Neuronal stem cell (in vitro differentiated cells): ENCODE measurements at regions not wholly inside any gene's neighbourhood (a gene's known extent, or its start where the extent isn't known, plus 50 kb on each side); places are given as distances from the start of the nearest gene placed in this dataset.

Experiments
- DNase-seq: peaks from one replicate; pipeline ENCODE4 v3.0.0-alpha.2; 2013; ENCODE audit warnings: low spot score
- H2AFZ ChIP-seq: one replicate; pipeline ENCODE4 v1.6.1; 2013; ENCODE audit warnings: mild to moderate bottlenecking, low read length, inconsistent platforms
- H2AK5ac ChIP-seq: 2 replicates; pipeline ENCODE4 v1.6.1; 2013; ENCODE audit warnings: low read depth, mild to moderate bottlenecking, inconsistent platforms, low read length, moderate library complexity, mixed read lengths
- H2BK120ac ChIP-seq: 2 replicates; pipeline ENCODE4 v1.6.1; 2013; ENCODE audit warnings: low read depth, mild to moderate bottlenecking, inconsistent platforms, low read length, moderate library complexity, mixed read lengths
- H2BK12ac ChIP-seq: one replicate; pipeline ENCODE4 v1.6.1; 2013; ENCODE audit warnings: low read length, inconsistent platforms
- H2BK15ac ChIP-seq: 2 replicates; pipeline ENCODE4 v1.6.1; 2013; ENCODE audit warnings: mild to moderate bottlenecking, low read length, inconsistent platforms, mixed read lengths
- H2BK5ac ChIP-seq: one replicate; pipeline ENCODE4 v1.6.1; 2013; ENCODE audit warnings: inconsistent platforms, mild to moderate bottlenecking, low read length, moderate library complexity
- H3K14ac ChIP-seq: one replicate; pipeline ENCODE4 v1.6.1; 2013; ENCODE audit warnings: low read length, inconsistent platforms
- H3K18ac ChIP-seq: 2 replicates; pipeline ENCODE4 v1.6.1; 2013; ENCODE audit warnings: low read length, inconsistent platforms
- H3K23ac ChIP-seq: 2 replicates; pipeline ENCODE4 v1.6.1; 2013; ENCODE audit warnings: low read depth, mild to moderate bottlenecking, mixed read lengths, low read length, inconsistent platforms; ENCODE audit not compliant: poor library complexity
- H3K27ac ChIP-seq: replicated peaks from 3 replicates; pipeline ENCODE4 v1.5.1; 2013; ENCODE audit warnings: low read length, inconsistent platforms
- H3K27me3 ChIP-seq, 3 experiments: 2 replicates each; pipeline ENCODE4 v1.6.1; 2013; ENCODE audit warnings: low read length in 3 of 3, mild to moderate bottlenecking in 2 of 3, inconsistent platforms in 1 of 3, low read depth in 1 of 3, mixed read lengths in 1 of 3, moderate library complexity in 1 of 3; ENCODE audit not compliant: control insufficient read depth in 3 of 3, insufficient read depth in 3 of 3
- H3K36me3 ChIP-seq, 2 donors: replicated peaks in 1 of 2; 2 replicates each; pipeline ENCODE4 v1.6.1; 2013; ENCODE audit warnings: low read length in 2 of 2; ENCODE audit not compliant: control insufficient read depth in 2 of 2, insufficient read depth in 2 of 2
- H3K4ac ChIP-seq: 2 replicates; pipeline ENCODE4 v1.6.1; 2013; ENCODE audit warnings: inconsistent platforms, mild to moderate bottlenecking, low read length, moderate library complexity
- H3K4me1 ChIP-seq, 2 donors: 1 replicate in 1 of 2; 2 replicates in 1 of 2; pipeline ENCODE4 v1.6.1; 2013; ENCODE audit warnings: low read length in 2 of 2, low read depth in 1 of 2; ENCODE audit not compliant: control insufficient read depth in 2 of 2, insufficient read depth in 1 of 2
- H3K4me2 ChIP-seq: one replicate; pipeline ENCODE4 v1.6.1; 2013; ENCODE audit warnings: mild to moderate bottlenecking, low read length, inconsistent platforms; ENCODE audit not compliant: insufficient read depth, poor library complexity, severe bottlenecking
- H3K4me3 ChIP-seq, 2 donors: 2 replicates each; pipeline ENCODE4 v1.5.1; 2013; ENCODE audit warnings: low read length in 2 of 2, mild to moderate bottlenecking in 2 of 2, inconsistent platforms in 1 of 2, moderate library complexity in 1 of 2
- H3K79me1 ChIP-seq: one replicate; pipeline ENCODE4 v1.6.1; 2013; ENCODE audit warnings: low read depth, mild to moderate bottlenecking, inconsistent platforms, low read length, moderate library complexity
- H3K9ac ChIP-seq: one replicate; pipeline ENCODE4 v1.6.1; 2013; ENCODE audit warnings: mild to moderate bottlenecking, low read depth, low read length, inconsistent platforms; ENCODE audit not compliant: poor library complexity
- H3K9me3 ChIP-seq, 2 donors: replicated peaks in 1 of 2; 2 replicates each; pipeline versions ENCODE3 to v1.6.1; 2013; ENCODE audit warnings: low read length in 2 of 2, mild to moderate bottlenecking in 2 of 2, inconsistent platforms in 1 of 2, low read depth in 1 of 2, mixed read lengths in 1 of 2, moderate library complexity in 1 of 2; ENCODE audit not compliant: control insufficient read depth in 2 of 2, insufficient read depth in 1 of 2
- H4K8ac ChIP-seq: one replicate; pipeline ENCODE4 v1.6.1; 2013; ENCODE audit warnings: low read depth, mild to moderate bottlenecking, inconsistent platforms, low read length, moderate library complexity
- H4K91ac ChIP-seq: one replicate; pipeline ENCODE4 v1.6.1; 2013; ENCODE audit warnings: low read length, low read depth, mild to moderate bottlenecking, inconsistent platforms; ENCODE audit not compliant: poor library complexity
- WGBS, 2 donors: extraction: QIAGEN DNeasy Blood & Tissue Kit; methylation state at CpG; one replicate each; pipeline ENCODE4 v1.1.7; 2013; ENCODE audit warnings: missing lambda C conversion rate in 2 of 2, mixed read lengths in 1 of 2; ENCODE audit not compliant: insufficient read length in 2 of 2, insufficient replicate concordance in 1 of 2; ENCODE audit errors: extremely low coverage in 2 of 2; 5-methylcytosine and 5-hydroxymethylcytosine counted together

DNA sequence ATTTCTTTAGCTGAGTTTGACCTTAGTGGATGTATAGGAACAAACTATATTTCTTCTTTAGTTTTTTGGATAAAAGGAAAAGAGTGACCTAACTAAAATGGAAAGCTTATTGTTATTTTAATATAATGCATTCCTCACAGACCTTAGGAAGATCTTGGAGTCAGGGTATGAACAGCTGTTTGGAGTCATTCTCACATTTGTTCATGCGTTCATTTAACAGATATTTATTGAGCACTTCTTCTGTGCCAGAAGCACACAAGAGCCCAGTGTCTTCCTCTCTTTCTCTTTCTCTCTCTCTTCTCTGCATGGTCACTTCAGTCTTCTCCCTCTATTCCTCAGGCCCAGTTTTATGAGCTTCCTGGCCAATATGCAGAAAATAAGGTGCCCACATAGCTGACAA is 744.0 kb upstream of the MAP3K7 start:
- no CpG with 5 or more reads among the region's 1 CpG for WGBS, 2 donors
- H2BK120ac ChIP-seq: no peak overlapping the region
- H2AFZ ChIP-seq: no peak overlapping the region
- DNase-seq: no peak
- no peaks in the 10 kb centered on the region for H3K36me3 ChIP-seq
- no peaks in the 10 kb centered on the region for H3K27me3 ChIP-seq
- no peak overlapping the region for H3K4me3 ChIP-seq
- H3K18ac ChIP-seq: no peak overlapping the region
- H2AK5ac ChIP-seq: no peak overlapping the region
- no peak overlapping the region for H2BK5ac ChIP-seq
- H3K23ac ChIP-seq: no peak overlapping the region
- H3K27ac ChIP-seq: no peak overlapping the region
- H3K9ac ChIP-seq: no peak overlapping the region
- H2BK15ac ChIP-seq: no peak overlapping the region
- no peaks in the 10 kb centered on the region for H3K4me1 ChIP-seq
- no peak overlapping the region for H2BK12ac ChIP-seq
- no peak overlapping the region for H3K4me2 ChIP-seq
- H3K79me1 ChIP-seq: no peaks in the 10 kb centered on the region
- H3K9me3 ChIP-seq: no peaks in the 10 kb centered on the region
- H3K14ac ChIP-seq: no peak overlapping the region
- no peak overlapping the region for H4K8ac ChIP-seq
- H4K91ac ChIP-seq: no peak overlapping the region
- no peak overlapping the region for H3K4ac ChIP-seq

GRCh38 chr6:91328241-91328640 is 741.4 kb upstream of the MAP3K7 start:
- Histone ChIP-seq H2AK5ac (no peak overlapping the region), H3K27me3 (no peaks in the 10 kb centered on the region), H3K4me3 (no peak overlapping the region), H4K91ac (no peak overlapping the region), H3K9me3 (no peaks in the 10 kb centered on the region), H2BK15ac (no peak overlapping the region), H3K14ac (no peak overlapping the region), H4K8ac (no peak overlapping the region), H3K4me2 (no peak overlapping the region), H2BK12ac (no peak overlapping the region), H3K36me3 (no peaks in the 10 kb centered on the region), H2BK120ac (no peak overlapping the region), H3K4ac (no peak overlapping the region), H3K79me1 (no peaks in the 10 kb centered on the region), H3K4me1 (no peaks in the 10 kb centered on the region), H3K9ac (no peak overlapping the region), H3K23ac (no peak overlapping the region), H2BK5ac (no peak overlapping the region), H2AFZ (no peak overlapping the region), H3K18ac (no peak overlapping the region), H3K27ac (no peak overlapping the region)
- WGBS, 2 donors: no CpG with 5 or more reads among the region's 3 CpGs
- no peak for DNase-seq

DNA sequence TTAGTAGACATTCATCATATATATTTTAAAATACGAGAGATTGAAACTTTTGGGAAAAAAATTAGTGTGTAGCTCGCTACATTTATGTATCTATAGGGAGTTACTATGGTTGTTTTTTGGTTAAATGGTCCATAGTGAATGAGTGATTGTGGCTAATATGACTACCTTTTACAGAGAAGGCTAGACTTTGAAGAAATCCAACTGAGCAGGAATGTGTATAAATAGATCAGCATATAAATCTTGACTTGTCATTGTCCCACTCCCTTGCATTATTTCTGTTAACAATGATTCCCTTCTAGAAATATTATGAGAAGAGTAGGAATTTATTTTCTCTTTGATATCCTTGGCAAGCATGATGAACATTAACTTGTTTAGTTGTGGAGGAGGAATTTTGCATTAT is 737.8 kb upstream of the MAP3K7 start:
- no peak overlapping the region for H4K91ac ChIP-seq
- no peak overlapping the region for H3K27ac ChIP-seq
- no peaks in the 10 kb centered on the region for H3K9me3 ChIP-seq
- H3K14ac ChIP-seq: no peak overlapping the region
- H3K27me3 ChIP-seq: no peaks in the 10 kb centered on the region
- H4K8ac ChIP-seq: no peak overlapping the region
- no peaks in the 10 kb centered on the region for H3K4me1 ChIP-seq
- no peak overlapping the region for H2AFZ ChIP-seq
- no peak overlapping the region for H2AK5ac ChIP-seq
- no peak overlapping the region for H3K18ac ChIP-seq
- no peak overlapping the region for H2BK15ac ChIP-seq
- H2BK5ac ChIP-seq: no peak overlapping the region
- no peak overlapping the region for H3K4me3 ChIP-seq
- H3K23ac ChIP-seq: no peak overlapping the region
- DNase-seq: no peak
- no peak overlapping the region for H2BK120ac ChIP-seq
- no peaks in the 10 kb centered on the region for H3K79me1 ChIP-seq
- no peak overlapping the region for H3K4ac ChIP-seq
- H3K36me3 ChIP-seq: no peaks in the 10 kb centered on the region
- no CpG with 5 or more reads among the region's 2 CpGs for WGBS, 2 donors
- no peak overlapping the region for H2BK12ac ChIP-seq
- H3K4me2 ChIP-seq: no peak overlapping the region
- H3K9ac ChIP-seq: no peak overlapping the region

GRCh38 chr6:91317984-91318383 is 731.1 kb upstream of the MAP3K7 start:
- no peak overlapping the region for H3K4me2 ChIP-seq
- H3K9ac ChIP-seq: no peak overlapping the region
- H2BK5ac ChIP-seq: no peak overlapping the region

More at GRCh38 chr6:91317984-91318383, 731.1 kb upstream of the MAP3K7 start:
- H3K27me3 ChIP-seq: no peaks in the 10 kb centered on the region
- H2AK5ac ChIP-seq: no peak overlapping the region
- H3K4ac ChIP-seq: no peak overlapping the region
- DNase-seq: no peak
- H3K79me1 ChIP-seq: no peaks in the 10 kb centered on the region
- no peak overlapping the region for H4K91ac ChIP-seq
- H2BK12ac ChIP-seq: no peak overlapping the region
- H2AFZ ChIP-seq: no peak overlapping the region
- no peak overlapping the region for H3K14ac ChIP-seq
- H2BK15ac ChIP-seq: no peak overlapping the region
- no peaks in the 10 kb centered on the region for H3K4me1 ChIP-seq
- H3K4me3 ChIP-seq: no peak overlapping the region
- no peaks in the 10 kb centered on the region for H3K36me3 ChIP-seq
- no peak overlapping the region for H3K18ac ChIP-seq
- H4K8ac ChIP-seq: no peak overlapping the region
- no peaks in the 10 kb centered on the region for H3K9me3 ChIP-seq
- H3K23ac ChIP-seq: no peak overlapping the region
- no peak overlapping the region for H2BK120ac ChIP-seq
- H3K27ac ChIP-seq: no peak overlapping the region
